T-helper 2 cell treated with Interferon-gamma antibody and Interleukin-4, amounts not matched to agents 5 μg/mL and 100 μg/mL, for 36 hours (primary cell): ENCODE measurements at regions not wholly inside any gene's neighbourhood (a gene's known extent, or its start where the extent isn't known, plus 50 kb on each side); places are given as distances from the start of the nearest gene placed in this dataset.

Experiments
- DNase-seq: peaks from one replicate; pipeline ENCODE4 v3.0.0; 2021; ENCODE audit warnings: low spot score
- H3K27ac Mint-ChIP-seq: one replicate; pipeline ENCODE4 v1.8.0; 2021; ENCODE audit warnings: mild to moderate bottlenecking, mixed read lengths
- H3K27me3 Mint-ChIP-seq: one replicate; pipeline ENCODE4 v1.8.0; 2021; ENCODE audit warnings: low read depth, mixed read lengths
- H3K36me3 Mint-ChIP-seq: one replicate; pipeline ENCODE4 v1.8.0; 2021; ENCODE audit warnings: low read depth, mixed read lengths
- H3K4me1 Mint-ChIP-seq: one replicate; pipeline ENCODE4 v1.8.0; 2021; ENCODE audit warnings: low read depth, mixed read lengths
- H3K4me3 Mint-ChIP-seq: one replicate; pipeline ENCODE4 v1.8.0; 2022; ENCODE audit warnings: mild to moderate bottlenecking, moderate library complexity, mixed read lengths
- H3K9me3 Mint-ChIP-seq: one replicate; pipeline ENCODE4 v1.8.0; 2021; ENCODE audit warnings: mixed read lengths

DNA sequence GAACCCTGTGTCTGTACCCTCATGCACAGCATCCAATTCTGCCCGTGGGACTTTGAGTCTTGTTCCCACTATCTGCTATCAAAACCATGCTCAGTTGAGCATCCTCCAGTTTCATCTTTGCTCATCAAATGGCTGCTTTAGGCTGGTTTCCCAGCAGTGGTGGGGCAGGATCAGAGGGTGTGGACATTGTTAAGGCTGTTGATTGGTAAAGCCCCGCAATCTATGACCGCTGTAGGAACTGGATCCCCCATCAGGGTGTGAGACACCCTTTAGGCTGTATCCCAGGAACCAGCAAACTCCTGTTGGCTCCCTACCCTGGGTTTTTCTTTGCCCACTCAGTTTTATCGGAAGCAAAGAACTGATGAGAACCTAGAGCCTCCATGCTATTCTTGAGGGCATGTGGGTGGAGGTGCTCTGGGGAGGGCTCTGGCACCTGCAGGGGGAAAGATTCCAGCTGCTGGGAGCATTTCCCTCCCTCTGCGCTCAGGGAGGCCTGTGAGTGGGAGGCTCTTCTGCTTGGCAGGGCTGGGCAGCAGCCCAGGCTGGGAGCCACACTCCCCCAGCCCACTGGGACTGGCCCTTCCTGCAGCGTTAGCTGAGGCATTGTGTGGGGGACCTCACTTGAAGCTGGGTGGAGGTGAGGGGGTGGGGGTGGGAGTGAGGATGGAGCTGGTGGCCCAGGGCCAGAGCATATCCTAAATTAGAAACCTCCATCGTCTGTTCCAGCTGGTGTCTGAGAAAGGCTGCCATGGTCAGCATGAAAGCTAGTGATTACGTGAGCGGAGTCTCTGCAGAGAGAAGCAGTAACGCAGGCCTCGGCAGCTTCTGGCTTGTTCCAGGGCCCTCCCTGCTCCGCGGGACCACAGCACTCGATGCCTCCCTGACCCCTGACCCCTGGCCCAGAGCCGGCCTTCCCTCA is 160.6 kb downstream of the IRF8 start:
- Mint-ChIP-seq H3K27me3 (peaks cover 3% of the 10 kb centered on the region), H3K27ac (no peak overlapping the region), H3K4me3 (no peak overlapping the region), H3K9me3 (no peaks in the 10 kb centered on the region), H3K4me1 (no peaks in the 10 kb centered on the region), H3K36me3 (no peaks in the 10 kb centered on the region)
- no peak for DNase-seq

- Mint-ChIP-seq H3K4me3 (no peak overlapping the region), H3K27ac (no peak overlapping the region), H3K4me1 (no peaks in the 10 kb centered on the region), H3K36me3 (no peaks in the 10 kb centered on the region), H3K27me3 (no peaks in the 10 kb centered on the region), H3K9me3 (no peaks in the 10 kb centered on the region)
- DNase-seq, result no peak
Measured at GRCh38 chr16:86060381-86061317, 161.7 kb downstream of the IRF8 start.

- no peaks in the 10 kb centered on the region for H3K4me1 Mint-ChIP-seq
- no peak overlapping the region for H3K4me3 Mint-ChIP-seq
- DNase-seq, result no peak
- no peaks in the 10 kb centered on the region for H3K27me3 Mint-ChIP-seq
- no peaks in the 10 kb centered on the region for H3K9me3 Mint-ChIP-seq
- no peaks in the 10 kb centered on the region for H3K36me3 Mint-ChIP-seq
- no peak overlapping the region for H3K27ac Mint-ChIP-seq
Measured at GRCh38 chr16:86061318-86061695, 162.3 kb downstream of the IRF8 start.

- no peak for DNase-seq
- no peak overlapping the region for H3K4me3 Mint-ChIP-seq
- no peaks in the 10 kb centered on the region for H3K27me3 Mint-ChIP-seq
- no peaks in the 10 kb centered on the region for H3K4me1 Mint-ChIP-seq
- H3K9me3 Mint-ChIP-seq, result no peaks in the 10 kb centered on the region
- no peak overlapping the region for H3K27ac Mint-ChIP-seq
- H3K36me3 Mint-ChIP-seq, result no peaks in the 10 kb centered on the region
Measured at GRCh38 chr16:86061721-86062120, 162.8 kb downstream of the IRF8 start.

DNA sequence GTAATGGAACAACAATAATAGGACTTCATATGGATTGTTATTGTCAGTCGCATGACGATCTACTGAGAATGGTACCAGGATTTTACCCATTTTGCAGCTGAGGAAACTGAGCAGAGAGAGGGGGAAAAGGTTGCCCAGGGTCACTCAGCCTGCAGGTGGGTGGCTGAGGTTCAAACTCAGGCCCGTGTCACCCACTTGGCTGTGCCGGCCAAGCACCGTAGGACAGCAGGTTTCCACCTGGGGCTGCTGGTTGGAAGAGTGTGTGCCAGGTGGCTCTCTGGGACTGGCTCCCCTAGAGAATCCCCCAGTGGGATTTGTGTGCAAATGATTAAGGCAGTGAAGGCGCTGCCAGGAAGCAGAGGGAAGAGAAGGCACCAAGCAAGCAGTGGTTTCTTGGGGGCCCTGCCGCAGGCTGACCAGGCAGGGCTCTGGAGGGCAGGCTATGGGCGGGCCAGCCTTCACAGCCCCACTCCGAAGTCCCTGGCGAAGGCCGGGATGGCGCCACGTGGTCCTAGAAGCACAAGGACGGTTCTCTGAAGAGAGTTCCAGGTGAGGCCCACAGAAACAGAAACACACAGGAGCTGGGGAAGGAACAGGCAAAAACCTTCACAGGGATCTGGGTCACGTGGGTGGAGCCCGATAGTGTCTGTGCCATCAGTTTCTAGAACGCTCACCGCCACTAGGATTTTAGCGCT is 163.5 kb downstream of the IRF8 start:
- no peak for DNase-seq
- H3K4me3 Mint-ChIP-seq, result no peak overlapping the region
- H3K9me3 Mint-ChIP-seq, result no peaks in the 10 kb centered on the region
- H3K27me3 Mint-ChIP-seq, result no peaks in the 10 kb centered on the region
- H3K27ac Mint-ChIP-seq, result no peak overlapping the region
- no peaks in the 10 kb centered on the region for H3K4me1 Mint-ChIP-seq
- no peaks in the 10 kb centered on the region for H3K36me3 Mint-ChIP-seq

- Mint-ChIP-seq H3K36me3 (no peaks in the 10 kb centered on the region), H3K27ac (no peak overlapping the region), H3K9me3 (no peaks in the 10 kb centered on the region), H3K27me3 (no peaks in the 10 kb centered on the region), H3K4me1 (no peaks in the 10 kb centered on the region), H3K4me3 (no peak overlapping the region)
- no peak for DNase-seq
Measured at GRCh38 chr16:86063760-86064405, 164.9 kb downstream of the IRF8 start.

DNA sequence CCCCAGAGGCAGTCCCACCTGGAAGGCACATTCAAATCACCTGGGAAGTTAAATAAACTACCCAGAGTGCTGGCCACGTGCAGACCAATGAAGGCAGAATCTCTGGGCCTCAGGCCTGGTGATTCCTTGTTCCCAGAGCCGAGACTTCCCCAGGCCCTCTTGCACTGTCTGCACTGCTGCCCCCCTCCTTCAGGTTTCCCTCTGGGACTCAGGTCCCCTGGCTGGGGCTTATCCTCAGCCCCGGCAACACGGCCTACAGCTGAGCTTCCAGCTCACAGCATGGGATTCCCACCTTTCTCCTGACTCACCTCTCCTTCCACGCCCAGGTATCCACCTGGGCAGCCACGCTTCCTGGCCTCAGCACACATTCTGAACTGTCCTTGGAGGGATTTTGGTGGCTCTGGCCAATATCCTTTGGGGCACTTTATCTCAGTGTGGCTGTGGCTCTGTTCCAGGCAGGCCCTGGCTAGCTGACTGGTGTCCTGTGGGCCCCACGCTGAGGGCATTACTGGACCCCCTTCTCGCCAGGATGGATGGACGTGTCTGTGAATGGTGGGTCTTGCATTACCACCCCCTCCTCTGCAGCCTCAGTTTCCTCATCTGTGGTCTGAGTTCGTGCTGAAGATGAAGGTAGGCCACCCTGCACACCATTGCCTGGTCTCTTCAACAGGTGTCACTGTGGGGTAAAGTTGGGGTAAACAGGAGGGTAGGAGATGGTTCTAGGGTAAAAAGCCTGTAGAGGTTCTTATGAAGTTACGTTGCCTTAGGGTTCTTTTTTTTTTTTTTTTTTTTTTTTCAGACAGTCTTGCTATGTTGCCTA is 165.7 kb downstream of the IRF8 start:
- Mint-ChIP-seq H3K4me3 (no peak overlapping the region), H3K9me3 (no peaks in the 10 kb centered on the region), H3K27me3 (no peaks in the 10 kb centered on the region), H3K27ac (no peak overlapping the region), H3K36me3 (no peaks in the 10 kb centered on the region), H3K4me1 (no peaks in the 10 kb centered on the region)
- DNase-seq, result no peak

DNA sequence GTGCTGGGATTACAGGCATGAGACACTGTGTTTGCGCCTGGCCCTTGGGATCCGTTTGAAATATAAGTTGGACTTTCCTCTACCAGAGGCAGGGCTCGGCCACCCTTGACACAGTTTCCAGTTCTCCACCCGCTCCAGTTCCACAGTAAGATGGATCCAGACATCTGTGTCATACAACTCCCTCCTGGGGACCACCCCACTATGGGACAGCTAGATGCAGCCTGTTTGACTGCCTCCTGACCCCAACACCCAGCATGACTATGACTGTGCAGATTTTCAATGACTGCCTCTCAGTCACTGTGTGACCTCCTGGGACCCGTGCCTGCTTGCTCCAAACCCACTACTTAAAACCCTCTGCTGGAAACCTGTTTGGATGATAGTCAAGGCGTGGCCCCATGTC is 166.7 kb downstream of the IRF8 start:
- Mint-ChIP-seq H3K36me3 (no peaks in the 10 kb centered on the region), H3K9me3 (no peaks in the 10 kb centered on the region), H3K4me1 (no peaks in the 10 kb centered on the region), H3K27ac (no peak overlapping the region), H3K27me3 (no peaks in the 10 kb centered on the region), H3K4me3 (no peak overlapping the region)
- no peak for DNase-seq

DNA sequence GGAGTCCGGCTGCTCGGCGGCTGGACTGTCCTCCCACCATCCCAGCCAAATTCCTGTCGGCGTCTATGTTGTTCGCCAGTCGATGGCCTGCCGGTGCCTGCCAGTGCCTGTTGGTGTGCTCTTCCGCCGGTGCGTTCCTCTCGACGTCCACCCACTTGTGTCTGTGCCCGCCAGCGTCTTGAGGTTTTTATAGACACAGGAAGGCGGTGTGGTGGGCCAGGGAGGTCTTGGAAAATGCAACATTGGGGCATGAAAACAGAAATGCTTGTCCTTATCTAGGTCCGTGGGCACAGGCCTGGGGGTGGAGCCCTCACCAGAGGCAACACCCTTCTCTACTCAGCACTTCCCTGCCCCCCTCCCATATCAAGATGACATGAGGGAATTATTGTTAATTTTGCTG is 167.8 kb downstream of the IRF8 start:
- H3K9me3 Mint-ChIP-seq, result no peaks in the 10 kb centered on the region
- H3K27me3 Mint-ChIP-seq, result no peaks in the 10 kb centered on the region
- H3K4me3 Mint-ChIP-seq, result no peak overlapping the region
- H3K27ac Mint-ChIP-seq, result no peak overlapping the region
- H3K4me1 Mint-ChIP-seq, result no peaks in the 10 kb centered on the region
- no peak for DNase-seq
- H3K36me3 Mint-ChIP-seq, result no peaks in the 10 kb centered on the region

- Mint-ChIP-seq H3K36me3 (no peaks in the 10 kb centered on the region), H3K4me3 (no peak overlapping the region), H3K4me1 (no peaks in the 10 kb centered on the region), H3K27ac (no peak overlapping the region), H3K27me3 (no peaks in the 10 kb centered on the region), H3K9me3 (no peaks in the 10 kb centered on the region)
- DNase-seq, result no peak
Measured at GRCh38 chr16:86067516-86067915, 168.6 kb downstream of the IRF8 start.

DNA sequence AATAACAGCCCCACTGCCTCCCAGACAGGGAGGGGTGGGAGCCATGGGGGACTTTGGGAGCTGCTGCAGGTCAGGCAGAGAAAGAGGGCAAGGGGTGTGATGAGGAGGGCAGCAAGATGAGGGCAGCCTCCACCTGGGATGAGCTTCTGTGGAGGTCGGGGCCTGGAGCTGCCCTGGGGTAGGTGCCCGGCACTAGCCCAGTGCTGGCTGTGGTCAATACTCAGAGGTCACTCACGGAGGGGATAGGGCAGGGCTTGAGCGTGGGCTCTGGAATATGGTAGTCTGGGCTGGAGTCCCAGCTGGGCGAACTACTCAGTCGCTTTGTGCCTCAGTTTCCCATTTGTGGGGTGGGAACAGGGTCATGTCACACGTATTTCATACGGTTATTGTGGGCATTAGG is 169.0 kb downstream of the IRF8 start:
- Mint-ChIP-seq H3K4me3 (no peak overlapping the region), H3K4me1 (no peaks in the 10 kb centered on the region), H3K36me3 (no peaks in the 10 kb centered on the region), H3K27ac (no peak overlapping the region), H3K9me3 (no peaks in the 10 kb centered on the region), H3K27me3 (no peaks in the 10 kb centered on the region)
- no peak for DNase-seq

GRCh38 chr16:86068722-86069121 is 169.8 kb downstream of the IRF8 start:
- Mint-ChIP-seq H3K27me3 (no peaks in the 10 kb centered on the region), H3K9me3 (no peaks in the 10 kb centered on the region), H3K4me1 (no peaks in the 10 kb centered on the region), H3K4me3 (no peak overlapping the region), H3K36me3 (no peaks in the 10 kb centered on the region), H3K27ac (no peak overlapping the region)
- DNase-seq, result no peak

DNA sequence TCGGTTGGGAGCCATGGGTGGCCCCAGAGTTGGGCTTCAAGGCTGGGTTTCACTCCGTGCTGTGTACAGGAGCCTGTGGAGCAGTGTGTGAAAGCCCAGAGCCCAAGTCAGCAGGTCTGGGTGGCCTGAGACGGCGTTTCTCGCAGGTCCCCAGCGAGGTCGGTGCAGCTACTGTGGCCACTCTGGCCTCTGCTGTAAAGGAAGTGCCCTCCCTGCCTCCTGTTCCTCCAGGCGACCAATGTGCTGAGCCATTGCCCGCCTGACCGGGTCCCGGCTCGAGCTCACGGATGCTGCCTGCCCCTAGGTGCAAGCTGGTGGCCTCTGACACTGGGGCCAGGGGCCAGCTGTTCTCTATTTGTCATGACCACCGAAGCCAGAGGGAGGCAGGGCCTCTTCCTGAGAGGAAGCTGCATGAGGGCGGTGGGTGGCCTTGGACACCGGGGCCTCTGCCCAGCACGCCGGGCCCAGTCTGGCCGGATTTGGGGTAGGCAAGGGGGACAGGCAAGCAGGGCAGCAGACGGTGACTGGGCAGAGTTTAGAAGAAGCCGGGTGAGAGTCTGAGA is 170.9 kb downstream of the IRF8 start:
- Mint-ChIP-seq H3K4me3 (no peak overlapping the region), H3K36me3 (no peaks in the 10 kb centered on the region), H3K27ac (no peak overlapping the region), H3K27me3 (no peaks in the 10 kb centered on the region), H3K4me1 (no peaks in the 10 kb centered on the region), H3K9me3 (no peaks in the 10 kb centered on the region)
- no peak for DNase-seq
